KMS-11 (cell line): ENCODE measurements at regions not wholly inside any gene's neighbourhood (a gene's known extent, or its start where the extent isn't known, plus 50 kb on each side); places are given as distances from the start of the nearest gene placed in this dataset.

Experiments
- H2AFZ ChIP-seq: fragments of 200-600 bp; sonication (generic); 2 replicates; pipeline ENCODE4 v1.6.1; 2016; ENCODE audit warnings: antibody characterized with exemption, mixed run types, low read depth
- H3K27ac ChIP-seq: fragments of 200-600 bp; sonication (generic); 2 replicates; pipeline ENCODE4 v1.6.1; 2016; ENCODE audit warnings: mild to moderate bottlenecking, mixed run types
- H3K27me3 ChIP-seq: fragments of 200-600 bp; sonication (generic); 2 replicates; pipeline ENCODE4 v1.6.1; 2017; ENCODE audit warnings: mild to moderate bottlenecking, low read depth, mixed run types, moderate library complexity; ENCODE audit not compliant: insufficient read depth
- H3K36me3 ChIP-seq: fragments of 200-600 bp; sonication (generic); 2 replicates; pipeline ENCODE4 v1.6.1; 2017; ENCODE audit warnings: mild to moderate bottlenecking, mixed run types; ENCODE audit not compliant: insufficient read depth
- H3K4me1 ChIP-seq: fragments of 200-600 bp; sonication (generic); 2 replicates; pipeline ENCODE4 v1.6.1; 2016; ENCODE audit warnings: mild to moderate bottlenecking, low read depth, mixed run types; ENCODE audit not compliant: poor library complexity, severe bottlenecking
- H3K4me2 ChIP-seq: fragments of 200-600 bp; sonication (generic); 2 replicates; pipeline ENCODE4 v1.7.0; 2016; ENCODE audit warnings: mild to moderate bottlenecking, mixed run types
- H3K4me3 ChIP-seq: fragments of 200-600 bp; sonication (generic); IDR thresholded peaks from 2 replicates; pipeline ENCODE4 v1.6.1; 2017; ENCODE audit warnings: low read depth, low read length, mixed read lengths; ENCODE audit not compliant: insufficient read depth
- H3K79me2 ChIP-seq: fragments of 200-600 bp; sonication (generic); 2 replicates; pipeline ENCODE4 v1.6.1; 2016; ENCODE audit warnings: low read depth, mixed run types; ENCODE audit not compliant: insufficient read depth
- H3K9ac ChIP-seq: fragments of 200-600 bp; sonication (generic); 2 replicates; pipeline ENCODE4 v1.6.1; 2016; ENCODE audit warnings: mild to moderate bottlenecking, mixed run types
- H4K20me1 ChIP-seq: fragments of 200-600 bp; sonication (generic); 2 replicates; pipeline ENCODE4 v1.6.1; 2016; ENCODE audit warnings: mild to moderate bottlenecking, mixed run types; ENCODE audit not compliant: insufficient read depth
- TF ChIP-seq, protein P1 (sequence below): fragments of 200-600 bp; sonication (generic); conservative IDR thresholded peaks from 2 replicates; pipeline ENCODE4 v1.6.1; 2017; ENCODE audit warnings: low read depth, mild to moderate bottlenecking, antibody characterized with exemption, low read length, moderate library complexity, mixed read lengths

DNA sequence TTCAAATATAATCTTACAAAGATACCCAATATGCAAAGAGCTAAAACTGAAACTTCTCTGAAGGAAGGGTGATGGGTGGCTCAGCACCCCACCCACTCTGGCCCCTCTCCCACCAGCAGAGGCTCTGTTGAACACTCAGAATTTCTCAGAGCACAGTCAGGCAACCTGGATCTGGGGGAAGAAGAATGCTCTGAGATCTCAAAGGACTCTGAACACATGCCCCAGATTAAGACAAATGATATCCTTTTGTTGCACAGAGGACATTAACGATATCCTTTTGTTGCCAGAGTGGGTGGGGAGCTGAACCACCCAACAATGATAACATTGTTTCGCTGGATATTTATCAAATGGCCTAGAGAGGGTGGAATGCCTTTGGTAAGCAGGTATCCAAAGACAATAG, 104.8 kb downstream of the LBH start:
- no peak overlapping the region for H2AFZ ChIP-seq
- H3K27me3 ChIP-seq, result no peaks in the 10 kb centered on the region
- no peaks in the 10 kb centered on the region for H4K20me1 ChIP-seq
- H3K4me3 ChIP-seq, result no peak overlapping the region
- peak overlapping the region; percentile 75; the same call in 1 of the 2 replicates for H3K4me2 ChIP-seq
- TF ChIP-seq, protein P1, sequence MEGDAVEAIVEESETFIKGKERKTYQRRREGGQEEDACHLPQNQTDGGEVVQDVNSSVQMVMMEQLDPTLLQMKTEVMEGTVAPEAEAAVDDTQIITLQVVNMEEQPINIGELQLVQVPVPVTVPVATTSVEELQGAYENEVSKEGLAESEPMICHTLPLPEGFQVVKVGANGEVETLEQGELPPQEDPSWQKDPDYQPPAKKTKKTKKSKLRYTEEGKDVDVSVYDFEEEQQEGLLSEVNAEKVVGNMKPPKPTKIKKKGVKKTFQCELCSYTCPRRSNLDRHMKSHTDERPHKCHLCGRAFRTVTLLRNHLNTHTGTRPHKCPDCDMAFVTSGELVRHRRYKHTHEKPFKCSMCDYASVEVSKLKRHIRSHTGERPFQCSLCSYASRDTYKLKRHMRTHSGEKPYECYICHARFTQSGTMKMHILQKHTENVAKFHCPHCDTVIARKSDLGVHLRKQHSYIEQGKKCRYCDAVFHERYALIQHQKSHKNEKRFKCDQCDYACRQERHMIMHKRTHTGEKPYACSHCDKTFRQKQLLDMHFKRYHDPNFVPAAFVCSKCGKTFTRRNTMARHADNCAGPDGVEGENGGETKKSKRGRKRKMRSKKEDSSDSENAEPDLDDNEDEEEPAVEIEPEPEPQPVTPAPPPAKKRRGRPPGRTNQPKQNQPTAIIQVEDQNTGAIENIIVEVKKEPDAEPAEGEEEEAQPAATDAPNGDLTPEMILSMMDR, result no peak
- H3K27ac ChIP-seq, result peak overlapping the region; percentile 79; the same call in 1 of the 2 replicates
- no peaks in the 10 kb centered on the region for H3K79me2 ChIP-seq
- no peak overlapping the region for H3K9ac ChIP-seq
- peaks cover 41% of the 10 kb centered on the region for H3K4me1 ChIP-seq
- no peaks in the 10 kb centered on the region for H3K36me3 ChIP-seq

DNA sequence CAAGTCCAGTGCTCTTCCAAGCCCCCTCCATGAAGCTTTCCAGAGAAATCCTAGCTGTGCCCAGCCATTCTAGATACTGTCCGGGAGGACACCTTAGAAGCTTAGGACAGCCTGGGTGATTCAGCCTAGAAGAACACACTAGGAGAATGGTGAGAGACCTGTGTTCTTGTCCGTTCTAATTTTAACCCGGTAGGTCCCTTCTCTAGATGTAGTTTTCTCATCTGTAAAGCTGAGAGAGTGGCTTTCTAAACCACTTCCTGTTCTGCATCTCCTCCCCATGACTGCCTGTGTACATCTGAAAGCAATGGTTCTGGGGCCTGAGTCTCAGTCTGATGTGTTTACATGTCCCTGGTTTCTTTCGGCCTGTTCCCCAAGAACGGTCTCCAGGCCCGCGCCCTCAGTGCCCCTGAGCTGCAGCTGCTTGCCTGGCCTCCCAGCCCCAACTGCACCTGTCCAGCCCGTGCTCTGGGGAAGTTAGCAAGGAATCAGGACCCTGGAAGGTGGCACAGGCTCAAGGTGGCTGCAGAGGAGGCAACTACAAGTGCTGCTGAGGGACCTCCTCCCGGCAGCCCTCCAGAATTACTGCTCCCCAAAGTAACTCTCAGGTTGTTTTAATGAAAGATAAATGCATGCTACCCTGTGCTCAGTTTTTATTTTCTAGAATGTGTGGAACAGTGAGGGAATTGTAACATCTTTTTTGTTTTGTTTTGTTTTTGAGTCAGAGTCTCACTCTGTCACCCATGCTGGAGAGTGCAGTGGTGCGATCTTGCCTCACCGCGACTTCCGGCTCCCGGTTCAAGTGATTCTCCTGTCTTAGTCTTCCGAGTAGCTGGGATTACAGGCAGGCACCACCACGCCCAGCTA, 105.9 kb downstream of the LBH start:
- Histone ChIP-seq H3K36me3 (no peaks in the 10 kb centered on the region), H3K79me2 (no peaks in the 10 kb centered on the region), H3K9ac (peak overlapping the region; percentile 31), H3K27ac (peak overlapping the region; percentile 79), H3K4me2 (peak overlapping the region; percentile 75), H3K4me1 (peaks cover 41% of the 10 kb centered on the region), H4K20me1 (no peaks in the 10 kb centered on the region), H2AFZ (peak overlapping the region; percentile 93), H3K27me3 (no peaks in the 10 kb centered on the region), H3K4me3 (peak overlapping the region; percentile 71)
- TF ChIP-seq, protein P1, result no peak

DNA sequence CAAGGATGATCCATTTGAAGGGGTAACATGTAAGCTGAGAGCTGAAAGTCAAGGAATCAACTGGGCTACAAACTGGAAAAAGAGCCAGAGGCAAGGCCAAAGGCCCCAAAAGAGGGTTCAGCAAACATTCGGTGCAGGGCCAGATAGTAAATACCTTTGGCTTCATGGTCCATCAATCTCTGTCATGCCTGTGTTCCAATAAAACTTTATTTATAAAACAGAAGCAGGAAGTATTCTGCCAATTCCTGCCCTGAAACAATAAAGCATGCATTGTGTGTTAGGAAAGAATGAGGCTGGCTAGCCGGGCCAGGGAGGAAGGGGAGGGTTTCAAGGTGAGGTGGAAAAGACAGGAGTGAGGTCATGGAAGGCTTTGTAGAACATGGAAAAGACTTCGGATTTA, 107.1 kb downstream of the LBH start:
- no peaks in the 10 kb centered on the region for H4K20me1 ChIP-seq
- H3K36me3 ChIP-seq, result no peaks in the 10 kb centered on the region
- peaks cover 41% of the 10 kb centered on the region for H3K4me1 ChIP-seq
- H3K27ac ChIP-seq, result no peak overlapping the region
- H3K27me3 ChIP-seq, result no peaks in the 10 kb centered on the region
- TF ChIP-seq, protein P1, result no peak
- no peak overlapping the region for H3K9ac ChIP-seq
- no peaks in the 10 kb centered on the region for H3K79me2 ChIP-seq
- no peak overlapping the region for H2AFZ ChIP-seq
- H3K4me2 ChIP-seq, result no peak overlapping the region
- H3K4me3 ChIP-seq, result no peak overlapping the region

DNA sequence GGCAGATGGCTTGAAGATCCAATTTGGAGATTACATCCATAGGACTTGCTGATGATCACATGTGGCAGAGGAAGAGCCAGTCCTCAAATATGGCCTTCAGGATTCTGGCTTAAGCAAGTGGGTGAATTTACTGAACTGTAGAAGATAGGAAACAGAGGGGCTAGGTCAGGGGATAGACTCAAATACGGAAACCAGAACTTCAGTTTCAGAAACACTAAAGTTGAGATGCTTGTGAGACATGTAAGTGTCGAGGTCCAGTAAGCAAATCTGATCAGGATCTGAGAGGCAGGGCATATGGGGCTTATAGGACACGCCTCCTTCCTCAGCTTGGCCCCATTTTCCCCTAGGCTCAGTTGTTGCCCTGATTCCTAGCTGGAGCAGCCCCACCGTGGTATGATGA, 107.7 kb downstream of the LBH start:
- Histone ChIP-seq H3K27me3 (no peaks in the 10 kb centered on the region), H2AFZ (no peak overlapping the region), H3K27ac (no peak overlapping the region), H3K4me3 (no peak overlapping the region), H3K4me1 (peaks cover 41% of the 10 kb centered on the region), H3K79me2 (no peaks in the 10 kb centered on the region), H3K4me2 (no peak overlapping the region), H3K9ac (no peak overlapping the region), H3K36me3 (no peaks in the 10 kb centered on the region), H4K20me1 (no peaks in the 10 kb centered on the region)
- TF ChIP-seq, protein P1, result no peak
